SKM-1 (cell line): ENCODE measurements at regions not wholly inside any gene's neighbourhood (a gene's known extent, or its start where the extent isn't known, plus 50 kb on each side); places are given as distances from the start of the nearest gene placed in this dataset.
"Not testable (repeated sequence)": the region's sequence is repeated elsewhere in the genome, so short reads cannot be mapped to it uniquely, and the experiment has no call there.

ENCODE experiments used
- DNase-seq: peaks from one replicate; lab custom pipeline; 2025; ENCODE audit not compliant: unreplicated experiment; lab: John Stamatoyannopoulos, UW

GRCh38 chr9:41273549-41274267 is 84.6 kb upstream of the ZNG1F start:
- not testable (repeated sequence) for DNase-seq

GRCh38 chr9:41272879-41273548 is 83.9 kb upstream of the ZNG1F start:
- not testable (repeated sequence) for DNase-seq

GRCh38 chr9:41270992-41271391 is 81.9 kb upstream of the ZNG1F start:
- not testable (repeated sequence) for DNase-seq

- DNase-seq = not testable (repeated sequence)
These were observed 80.4 kb upstream of the ZNG1F start for GRCh38 chr9:41269471-41269870.

- DNase-seq = not testable (repeated sequence)
These were observed 79.9 kb upstream of the ZNG1F start for GRCh38 chr9:41269054-41269453.

- not testable (repeated sequence) for DNase-seq
These were observed 77.5 kb upstream of the ZNG1F start for GRCh38 chr9:41266602-41267001.

- DNase-seq = not testable (repeated sequence)
These were observed 76.9 kb upstream of the ZNG1F start for GRCh38 chr9:41266000-41266399.

- not testable (repeated sequence) for DNase-seq
These were observed 62.9 kb upstream of the ZNG1F start for GRCh38 chr9:41251973-41252372.

- not testable (repeated sequence) for DNase-seq
These were observed 62.0 kb upstream of the ZNG1F start for GRCh38 chr9:41251101-41251500.

GRCh38 chr9:41246702-41247101 is 57.6 kb upstream of the ZNG1F start:
- not testable (repeated sequence) for DNase-seq
